HG02884 (cell line): ENCODE measurements at regions not wholly inside any gene's neighbourhood (a gene's known extent, or its start where the extent isn't known, plus 50 kb on each side); places are given as distances from the start of the nearest gene placed in this dataset.

Experiments used
- ATAC-seq: cut with Tn5 transposase; IDR thresholded peaks from one replicate; pipeline ENCODE4 v1.9.1; 2021; ENCODE audit warnings: mild to moderate bottlenecking, moderate library complexity; ENCODE audit not compliant: unreplicated experiment

GRCh38 chr9:87319656-87320055 lies 178.0 kb upstream of the DAPK1 start:
- no peak for ATAC-seq

GRCh38 chr9:87320146-87320884 lies 177.4 kb upstream of the DAPK1 start:
- no peak for ATAC-seq

GRCh38 chr9:87322840-87323635 lies 174.6 kb upstream of the DAPK1 start:
- no peak for ATAC-seq

- ATAC-seq, result no peak
Measured at GRCh38 chr9:87323928-87324327, 173.7 kb upstream of the DAPK1 start.

GRCh38 chr9:87324613-87325194 lies 173.0 kb upstream of the DAPK1 start:
- peak; percentile 68 for ATAC-seq

GRCh38 chr9:87327575-87328125 lies 170.0 kb upstream of the DAPK1 start:
- ATAC-seq, result no peak

GRCh38 chr9:87333802-87334201 lies 163.9 kb upstream of the DAPK1 start:
- ATAC-seq, result no peak

- ATAC-seq, result no peak
Measured at GRCh38 chr9:87334366-87334765, 163.3 kb upstream of the DAPK1 start.

- no peak for ATAC-seq
Measured at GRCh38 chr9:87336407-87336806, 161.3 kb upstream of the DAPK1 start.

- ATAC-seq, result no peak
Measured at GRCh38 chr9:87336914-87337333, 160.7 kb upstream of the DAPK1 start.

GRCh38 chr9:87337335-87338087 lies 160.2 kb upstream of the DAPK1 start:
- ATAC-seq, result no peak

GRCh38 chr9:87338088-87338989 lies 159.3 kb upstream of the DAPK1 start:
- ATAC-seq, result no peak

- ATAC-seq, result no peak
Measured at GRCh38 chr9:87340391-87340790, 157.3 kb upstream of the DAPK1 start.

GRCh38 chr9:87342743-87343142 lies 154.9 kb upstream of the DAPK1 start:
- ATAC-seq, result no peak

GRCh38 chr9:87343816-87344430 lies 153.7 kb upstream of the DAPK1 start:
- ATAC-seq, result no peak

GRCh38 chr9:87346061-87346665 lies 151.5 kb upstream of the DAPK1 start:
- no peak for ATAC-seq

- no peak for ATAC-seq
Measured at GRCh38 chr9:87350915-87351314, 146.8 kb upstream of the DAPK1 start.

GRCh38 chr9:87353301-87353700 lies 144.4 kb upstream of the DAPK1 start:
- no peak for ATAC-seq

GRCh38 chr9:87354147-87354546 lies 143.5 kb upstream of the DAPK1 start:
- ATAC-seq, result no peak
